ENCODE measurements at regions not wholly inside any gene's neighbourhood (a gene's known extent, or its start where the extent isn't known, plus 50 kb on each side); places are given as distances from the start of the nearest gene placed in this dataset.

DNA sequence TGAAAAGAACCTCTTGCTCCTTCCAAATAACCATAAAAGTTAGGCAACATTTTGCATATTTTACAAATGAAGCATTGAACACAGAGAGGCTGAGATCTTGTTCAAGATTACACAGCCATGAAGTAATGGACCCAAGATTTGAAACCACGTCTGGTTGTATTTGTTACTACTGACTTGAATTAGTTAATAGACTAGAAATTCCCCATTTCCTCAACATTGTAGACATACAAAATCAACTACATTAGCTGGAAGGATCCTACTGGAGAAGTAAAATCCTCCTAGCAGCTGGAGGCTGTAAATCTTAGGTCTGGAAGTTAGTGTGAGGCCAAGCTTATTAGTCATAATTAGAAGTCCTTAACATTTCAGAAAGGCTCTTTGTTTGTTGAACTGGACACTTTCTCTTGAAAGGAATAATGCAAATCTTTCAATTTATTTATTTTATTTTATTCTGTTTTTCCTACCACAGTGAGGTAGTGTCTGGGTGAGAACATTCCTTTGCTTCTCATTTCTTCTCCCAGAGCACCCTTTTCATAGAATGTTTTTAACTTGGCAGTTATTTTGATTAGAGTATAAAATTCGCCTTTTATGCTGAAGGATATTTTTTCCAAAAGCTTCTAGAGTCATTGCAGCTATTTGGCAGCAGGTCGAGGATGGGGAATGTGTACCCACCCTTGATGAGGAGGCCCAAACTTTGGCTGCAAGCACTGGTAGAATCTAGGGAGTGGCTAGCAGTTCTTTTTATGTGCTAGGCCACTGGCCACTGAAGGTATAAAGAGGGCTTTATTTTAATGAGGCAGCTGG, 62.0 kb upstream of the CLNK start:
- Mint-ChIP-seq H3K9me3 (no peaks in the 10 kb centered on the region), H3K4me3 (no peak overlapping the region), H3K36me3 (ENCODE audit: low read depth) (no peaks in the 10 kb centered on the region), H3K4me1 (no peaks in the 10 kb centered on the region), H3K27ac (no peak overlapping the region), H3K27me3 (peaks cover 3% of the 10 kb centered on the region)
- ATAC-seq = no peak
- no peak for DNase-seq

DNA sequence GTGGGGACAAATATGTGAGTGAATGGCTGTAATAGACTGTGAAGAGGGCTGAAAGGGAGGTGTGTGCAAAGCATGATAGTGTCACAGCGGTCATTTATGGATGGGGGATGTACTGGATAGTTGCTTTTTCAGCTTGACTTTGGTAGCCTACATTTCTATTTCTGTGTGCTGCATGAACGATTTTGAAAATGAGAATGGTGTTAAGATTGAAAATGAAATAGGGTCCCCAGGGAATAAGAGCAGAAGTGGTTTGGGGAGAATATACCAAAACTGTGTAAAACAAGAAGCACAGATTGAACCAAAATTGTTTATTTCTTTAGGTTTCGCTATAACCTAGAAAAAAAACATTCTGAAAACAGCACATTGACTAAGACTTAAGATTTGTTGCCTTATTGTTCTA, 58.8 kb upstream of the CLNK start:
- no peak overlapping the region for H3K4me3 Mint-ChIP-seq
- ATAC-seq = no peak
- no peaks in the 10 kb centered on the region for H3K9me3 Mint-ChIP-seq
- DNase-seq = no peak
- H3K4me1 Mint-ChIP-seq = peaks cover 14% of the 10 kb centered on the region
- no peaks in the 10 kb centered on the region for H3K27me3 Mint-ChIP-seq
- no peaks in the 10 kb centered on the region for H3K36me3 Mint-ChIP-seq (ENCODE audit: low read depth)
- H3K27ac Mint-ChIP-seq = no peak overlapping the region

DNA sequence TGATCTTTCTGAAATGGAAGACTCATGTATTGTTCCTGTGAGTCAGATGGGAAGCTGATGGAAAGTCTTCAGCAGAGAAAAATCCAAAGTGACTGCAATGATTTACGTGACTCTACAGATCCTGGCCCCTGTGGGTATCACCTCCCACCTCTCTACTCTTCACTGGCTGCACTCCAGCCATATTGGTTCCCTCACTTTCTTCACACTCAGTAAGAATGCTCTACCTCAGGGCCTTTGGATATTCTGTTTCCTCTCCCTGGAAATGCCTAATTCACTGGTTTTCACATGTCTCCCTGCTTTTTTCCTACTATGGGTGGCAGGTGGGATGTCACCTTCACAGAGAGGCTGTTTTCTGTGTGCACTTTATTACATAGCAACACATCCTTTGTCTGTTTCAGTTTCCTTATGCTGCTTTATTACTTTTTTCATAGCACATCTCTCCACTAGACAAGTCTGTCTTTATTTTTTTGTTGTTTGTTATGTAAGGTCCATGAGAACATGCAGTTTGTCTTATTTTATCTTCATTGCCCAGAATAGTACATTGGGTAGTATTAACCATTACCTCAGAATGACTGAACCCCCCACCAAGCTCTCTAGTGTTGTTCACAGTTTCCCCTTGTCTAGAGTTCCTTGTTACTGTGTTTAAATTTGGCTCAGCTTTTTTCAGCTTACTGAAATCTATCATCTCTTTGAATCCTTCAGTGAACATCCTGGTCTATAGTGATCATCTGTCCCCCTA, 57.6 kb upstream of the CLNK start:
- peak overlapping the region; percentile 3 for H3K4me3 Mint-ChIP-seq
- H3K27me3 Mint-ChIP-seq = no peaks in the 10 kb centered on the region
- ATAC-seq = peak; percentile 67
- H3K9me3 Mint-ChIP-seq = peaks cover 3% of the 10 kb centered on the region
- no peaks in the 10 kb centered on the region for H3K36me3 Mint-ChIP-seq (ENCODE audit: low read depth)
- H3K4me1 Mint-ChIP-seq = peaks cover 19% of the 10 kb centered on the region
- H3K27ac Mint-ChIP-seq = peak overlapping the region; percentile 16
- no peak for DNase-seq

GRCh38 chr4:10740891-10741620, 56.5 kb upstream of the CLNK start:
- no peak overlapping the region for H3K27ac Mint-ChIP-seq
- DNase-seq = no peak
- ATAC-seq = no peak
- H3K4me3 Mint-ChIP-seq = no peak overlapping the region
- peaks cover 3% of the 10 kb centered on the region for H3K9me3 Mint-ChIP-seq
- H3K4me1 Mint-ChIP-seq = peaks cover 26% of the 10 kb centered on the region
- no peaks in the 10 kb centered on the region for H3K36me3 Mint-ChIP-seq (ENCODE audit: low read depth)
- no peaks in the 10 kb centered on the region for H3K27me3 Mint-ChIP-seq

DNA sequence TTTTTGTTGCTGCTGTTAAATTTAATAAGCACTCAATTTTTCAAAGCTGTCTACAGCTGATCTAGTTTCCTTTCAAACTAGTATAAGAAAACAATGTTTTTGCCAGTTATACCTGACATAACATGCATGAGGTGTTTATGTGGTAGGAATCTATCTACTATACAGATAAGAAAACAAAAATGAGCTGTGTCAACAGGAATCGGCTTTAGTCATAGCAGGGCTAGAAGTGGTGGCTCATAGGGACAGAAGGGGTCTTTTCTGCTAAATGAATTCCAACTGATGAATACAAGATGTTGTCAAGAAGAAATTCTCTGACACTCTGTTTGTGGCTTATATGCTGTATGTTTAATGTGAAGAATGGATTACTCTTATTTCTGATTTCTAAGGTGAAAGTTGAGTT, 55.7 kb upstream of the CLNK start:
- H3K4me1 Mint-ChIP-seq = peaks cover 26% of the 10 kb centered on the region
- H3K36me3 Mint-ChIP-seq (ENCODE audit: low read depth) = peaks cover 1% of the 10 kb centered on the region
- no peaks in the 10 kb centered on the region for H3K27me3 Mint-ChIP-seq
- H3K4me3 Mint-ChIP-seq = no peak overlapping the region
- H3K27ac Mint-ChIP-seq = no peak overlapping the region
- DNase-seq = no peak
- peaks cover 3% of the 10 kb centered on the region for H3K9me3 Mint-ChIP-seq
- ATAC-seq = no peak

- peaks cover 2% of the 10 kb centered on the region for H3K36me3 Mint-ChIP-seq (ENCODE audit: low read depth)
- H3K9me3 Mint-ChIP-seq = peaks cover 3% of the 10 kb centered on the region
- no peaks in the 10 kb centered on the region for H3K27me3 Mint-ChIP-seq
- DNase-seq (no peak), ATAC-seq (no peak)
- H3K4me3 Mint-ChIP-seq = peak overlapping the region; percentile 18
- H3K27ac Mint-ChIP-seq = no peak overlapping the region
- peaks cover 38% of the 10 kb centered on the region for H3K4me1 Mint-ChIP-seq
Observed at GRCh38 chr4:10738826-10739489, 54.4 kb upstream of the CLNK start.

GRCh38 chr4:10737337-10737736, 52.8 kb upstream of the CLNK start:
- peak overlapping the region; percentile 23 for H3K4me3 Mint-ChIP-seq
- H3K4me1 Mint-ChIP-seq = peaks cover 54% of the 10 kb centered on the region
- peaks cover 2% of the 10 kb centered on the region for H3K36me3 Mint-ChIP-seq (ENCODE audit: low read depth)
- H3K27ac Mint-ChIP-seq = peak overlapping the region; percentile 54
- peaks cover 3% of the 10 kb centered on the region for H3K9me3 Mint-ChIP-seq
- DNase-seq (no peak), ATAC-seq (peak; percentile 73)
- H3K27me3 Mint-ChIP-seq = no peaks in the 10 kb centered on the region

DNA sequence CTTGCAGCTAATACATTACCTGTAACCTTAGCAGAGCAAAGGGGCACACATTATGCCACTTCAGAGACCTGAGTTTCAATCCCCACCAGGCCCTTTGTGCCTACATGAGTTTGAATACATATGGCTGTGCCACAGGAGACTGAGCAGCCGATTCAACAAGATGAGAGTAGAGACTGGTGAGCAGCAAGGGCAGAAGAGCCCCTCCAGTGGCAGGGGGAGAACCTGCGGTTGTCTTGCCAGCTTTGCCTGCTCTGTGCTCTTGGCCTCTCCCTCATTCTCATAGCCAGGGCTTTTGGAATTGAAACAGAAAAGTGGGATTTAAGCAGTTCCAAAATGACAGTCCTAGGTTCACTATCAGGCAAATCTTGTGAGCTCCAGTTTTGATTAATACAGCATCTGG, 52.3 kb upstream of the CLNK start:
- peaks cover 3% of the 10 kb centered on the region for H3K9me3 Mint-ChIP-seq
- ATAC-seq = peak; percentile 27
- H3K27ac Mint-ChIP-seq = peak overlapping the region; percentile 54
- no peak for DNase-seq
- no peak overlapping the region for H3K4me3 Mint-ChIP-seq
- peaks cover 58% of the 10 kb centered on the region for H3K4me1 Mint-ChIP-seq
- H3K36me3 Mint-ChIP-seq (ENCODE audit: low read depth) = peaks cover 2% of the 10 kb centered on the region
- no peaks in the 10 kb centered on the region for H3K27me3 Mint-ChIP-seq

DNA sequence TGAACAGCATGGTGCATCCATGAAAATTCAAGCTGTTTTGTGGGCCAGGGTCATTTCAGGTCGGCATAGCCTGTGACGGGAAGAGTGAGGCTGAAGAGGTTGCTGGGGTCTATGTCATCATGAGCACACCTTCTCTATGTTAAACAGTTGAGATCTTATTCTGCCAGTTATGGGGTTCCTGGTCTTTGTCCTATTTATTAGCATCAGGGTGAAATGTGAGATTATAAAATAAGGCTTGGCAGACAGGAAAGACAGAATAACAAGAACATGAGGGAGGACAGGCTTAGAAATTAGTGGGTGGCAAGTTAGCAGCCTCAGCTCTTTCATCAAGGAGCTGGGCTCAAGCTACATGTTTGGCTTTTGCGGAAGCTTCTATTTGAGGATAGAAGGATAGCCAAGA, 51.7 kb upstream of the CLNK start:
- H3K9me3 Mint-ChIP-seq = peaks cover 3% of the 10 kb centered on the region
- peaks cover 64% of the 10 kb centered on the region for H3K4me1 Mint-ChIP-seq
- DNase-seq (no peak), ATAC-seq (no peak)
- H3K27ac Mint-ChIP-seq = peak overlapping the region; percentile 38
- no peak overlapping the region for H3K4me3 Mint-ChIP-seq
- H3K36me3 Mint-ChIP-seq (ENCODE audit: low read depth) = peaks cover 2% of the 10 kb centered on the region
- no peaks in the 10 kb centered on the region for H3K27me3 Mint-ChIP-seq

GRCh38 chr4:10734697-10735096, 50.1 kb upstream of the CLNK start:
- no peak for ATAC-seq
- H3K27ac Mint-ChIP-seq = peak overlapping the region; percentile 53
- H3K9me3 Mint-ChIP-seq = peaks cover 8% of the 10 kb centered on the region
- H3K36me3 Mint-ChIP-seq (ENCODE audit: low read depth) = peaks cover 7% of the 10 kb centered on the region
- H3K27me3 Mint-ChIP-seq = no peaks in the 10 kb centered on the region
- peak overlapping the region; percentile 34 for H3K4me3 Mint-ChIP-seq
- DNase-seq = no peak
- H3K4me1 Mint-ChIP-seq = peaks cover 74% of the 10 kb centered on the region

Data from activated naive CD8-positive, alpha-beta T cell treated with anti-CD3 and anti-CD28 coated beads, Interleukin-2, amount 50 U/mL, for 24 hours (primary cell).